ENCODE measurements at regions not wholly inside any gene's neighbourhood (a gene's known extent, or its start where the extent isn't known, plus 50 kb on each side); places are given as distances from the start of the nearest gene placed in this dataset.

GRCh38 chr4:186840771-186841301 is 117.2 kb upstream of the FAT1 start:
- no peak overlapping the region for H3K4me3 Mint-ChIP-seq
- Histone ChIP-seq H4K91ac (ENCODE audit: insufficient read length, low read depth, low read length) (no peak overlapping the region), H3K9ac (ENCODE audit: extremely low read depth, insufficient read length, low read length) (no peak overlapping the region), H3K9me3 (ENCODE audit: control insufficient read depth, low read depth, low read length) (no peaks in the 10 kb centered on the region), H3K18ac (ENCODE audit: insufficient read length, low read depth, low read length) (no peak overlapping the region), H2AK5ac (ENCODE audit: insufficient read length, low read length) (no peak overlapping the region), H3K27ac (ENCODE audit: insufficient read length, low read depth, low read length) (no peak overlapping the region), H2BK12ac (ENCODE audit: insufficient read length, low read depth, low read length) (no peak overlapping the region), H2BK20ac (ENCODE audit: low read depth, low read length, poor library complexity, severe bottlenecking) (no peak overlapping the region), H3K23ac (ENCODE audit: insufficient read length, low read depth, low read length) (no peak overlapping the region), H4K5ac (ENCODE audit: insufficient read length, low read depth, low read length) (no peak overlapping the region), H3K79me2 (ENCODE audit: insufficient read depth, low read length) (no peaks in the 10 kb centered on the region), H3K56ac (ENCODE audit: insufficient read length, low read depth, low read length) (no peak overlapping the region), H3K4ac (ENCODE audit: low read depth, low read length) (no peak overlapping the region), H2BK15ac (ENCODE audit: low read depth, low read length) (no peak overlapping the region), H3K14ac (ENCODE audit: insufficient read depth, low read length) (no peak overlapping the region; the same call in 1 of the 2 replicates), H2AFZ (ENCODE audit: low read length) (no peak overlapping the region), H3K4me2 (ENCODE audit: insufficient read depth, insufficient read length, low read length) (no peak overlapping the region), H3K27me3 (ENCODE audit: insufficient read depth, low read length) (no peaks in the 10 kb centered on the region), H2BK5ac (ENCODE audit: insufficient read length, low read length) (no peak overlapping the region), H4K20me1 (ENCODE audit: control insufficient read depth, insufficient read depth, insufficient read length) (no peaks in the 10 kb centered on the region), H3K4me1 (ENCODE audit: insufficient read depth, low read length) (no peaks in the 10 kb centered on the region), H4K8ac (replicated peaks; ENCODE audit: insufficient read length, low read depth, low read length) (no peak overlapping the region), H3K79me1 (ENCODE audit: insufficient read depth, low read depth, low read length, poor library complexity, severe bottlenecking) (no peaks in the 10 kb centered on the region), H3K23me2 (ENCODE audit: insufficient read length, low read depth, low read length, poor library complexity, severe bottlenecking) (peaks cover 2% of the 10 kb centered on the region), H2BK120ac (ENCODE audit: low read depth, low read length, poor library complexity, severe bottlenecking) (no peak overlapping the region), H3T11ph (ENCODE audit: low read length) (no peak overlapping the region)
- peaks cover 8 to 9% of the 10 kb centered on the region in 2 experiments for H3K4me1 Mint-ChIP-seq
- no peaks in the 10 kb centered on the region for H3K27me3 Mint-ChIP-seq (ENCODE audit: low read depth)
- no peak for DNase-seq
- peaks cover 0 to 3% of the 10 kb centered on the region in 2 experiments; a peak in 1 of 5 replicates for H3K9me3 Mint-ChIP-seq
- no peak overlapping the region for H3K27ac Mint-ChIP-seq
- TF ChIP-seq CTCF (conservative IDR thresholded peaks at IDR 0.05), result no peak
- no peaks in the 10 kb centered on the region for H3K36me3 Mint-ChIP-seq (ENCODE audit: insufficient read depth in 1 of 3, low read depth in 3 of 3)
- WGBS (ENCODE audit: extremely low coverage, insufficient read length, low lambda C conversion rate), result no CpG with 5 or more reads among the region's 21 CpGs
